ENCODE measurements at regions not wholly inside any gene's neighbourhood (a gene's known extent, or its start where the extent isn't known, plus 50 kb on each side); places are given as distances from the start of the nearest gene placed in this dataset.

DNA sequence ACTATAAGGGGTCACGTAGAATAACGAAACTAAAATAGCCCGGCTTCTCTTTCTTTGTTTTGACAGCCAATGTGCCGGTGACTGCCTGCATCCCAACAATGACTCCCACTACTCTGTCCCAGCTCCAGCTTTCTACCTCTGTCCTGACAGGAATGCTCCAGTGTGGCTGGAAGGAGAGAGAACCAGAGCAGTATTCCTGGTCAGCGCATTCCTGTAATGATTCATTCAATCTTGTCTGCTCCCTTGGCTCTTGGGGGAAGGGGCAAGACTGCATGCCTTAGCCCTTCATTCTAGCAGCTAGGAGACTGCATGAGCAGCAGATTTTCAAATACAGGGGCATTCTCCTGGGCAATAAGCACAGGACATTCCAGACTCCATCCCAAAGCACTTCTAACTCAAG, 132.1 kb upstream of the PRMT6 start:
- TF ChIP-seq, protein P1, sequence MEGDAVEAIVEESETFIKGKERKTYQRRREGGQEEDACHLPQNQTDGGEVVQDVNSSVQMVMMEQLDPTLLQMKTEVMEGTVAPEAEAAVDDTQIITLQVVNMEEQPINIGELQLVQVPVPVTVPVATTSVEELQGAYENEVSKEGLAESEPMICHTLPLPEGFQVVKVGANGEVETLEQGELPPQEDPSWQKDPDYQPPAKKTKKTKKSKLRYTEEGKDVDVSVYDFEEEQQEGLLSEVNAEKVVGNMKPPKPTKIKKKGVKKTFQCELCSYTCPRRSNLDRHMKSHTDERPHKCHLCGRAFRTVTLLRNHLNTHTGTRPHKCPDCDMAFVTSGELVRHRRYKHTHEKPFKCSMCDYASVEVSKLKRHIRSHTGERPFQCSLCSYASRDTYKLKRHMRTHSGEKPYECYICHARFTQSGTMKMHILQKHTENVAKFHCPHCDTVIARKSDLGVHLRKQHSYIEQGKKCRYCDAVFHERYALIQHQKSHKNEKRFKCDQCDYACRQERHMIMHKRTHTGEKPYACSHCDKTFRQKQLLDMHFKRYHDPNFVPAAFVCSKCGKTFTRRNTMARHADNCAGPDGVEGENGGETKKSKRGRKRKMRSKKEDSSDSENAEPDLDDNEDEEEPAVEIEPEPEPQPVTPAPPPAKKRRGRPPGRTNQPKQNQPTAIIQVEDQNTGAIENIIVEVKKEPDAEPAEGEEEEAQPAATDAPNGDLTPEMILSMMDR (IDR thresholded peaks at IDR 0.05; ENCODE audit: poor library complexity), result no peak
- TF ChIP-seq EZH2 (IDR thresholded peaks at IDR 0.05; ENCODE audit: borderline replicate concordance) (no peak), EZH2phosphoT487 (IDR thresholded peaks at IDR 0.05; ENCODE audit: low read depth, severe bottlenecking, unreplicated experiment) (no peak)
- Histone ChIP-seq H3K4me1 (ENCODE audit: insufficient read depth) (no peaks in the 10 kb centered on the region), H3K4me3 (no peak overlapping the region), H3K9me2 (replicated peaks; ENCODE audit: insufficient read depth) (no peaks in the 10 kb centered on the region), H3K36me3 (replicated peaks; ENCODE audit: insufficient read depth, low read depth) (no peaks in the 10 kb centered on the region), H3K79me2 (no peaks in the 10 kb centered on the region), H4K20me1 (ENCODE audit: insufficient read depth, poor library complexity, severe bottlenecking) (no peaks in the 10 kb centered on the region), H3K27ac (no peak overlapping the region), H3K4me2 (no peak overlapping the region), H2AFZ (no peak overlapping the region), H3K9me3 (ENCODE audit: low read depth) (no peaks in the 10 kb centered on the region), H3K27me3 (no peaks in the 10 kb centered on the region)
- no peak for DNase-seq (ENCODE audit: low spot score)
- 72% methylated on average over 5 of the region's 5 CpGs for WGBS (ENCODE audit: low lambda C conversion rate, missing lambda C conversion rate)

DNA sequence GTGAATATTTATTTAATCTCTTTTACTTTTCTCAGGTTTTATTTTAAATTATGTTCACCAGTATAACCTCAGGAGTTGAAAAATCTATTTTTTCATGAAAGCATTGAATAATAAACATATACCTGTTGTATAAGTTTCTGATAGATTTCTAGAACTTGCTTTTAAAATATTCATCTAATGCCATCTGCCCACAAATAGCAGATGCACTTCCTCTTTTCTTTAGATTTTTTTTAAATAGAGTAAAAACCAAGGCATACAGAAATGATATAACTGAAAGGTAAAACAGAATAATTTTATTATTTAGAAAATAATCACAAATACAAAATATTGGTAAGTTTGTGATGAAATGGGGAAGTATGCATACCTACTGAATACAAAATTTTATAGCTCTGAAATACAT, 130.7 kb upstream of the PRMT6 start:
- Histone ChIP-seq H3K27ac (no peak overlapping the region), H2AFZ (no peak overlapping the region), H3K27me3 (no peaks in the 10 kb centered on the region), H3K4me2 (no peak overlapping the region), H3K4me1 (ENCODE audit: insufficient read depth) (no peaks in the 10 kb centered on the region), H3K9me2 (replicated peaks; ENCODE audit: insufficient read depth) (no peaks in the 10 kb centered on the region), H4K20me1 (ENCODE audit: insufficient read depth, poor library complexity, severe bottlenecking) (no peaks in the 10 kb centered on the region), H3K79me2 (no peaks in the 10 kb centered on the region), H3K9me3 (ENCODE audit: low read depth) (no peaks in the 10 kb centered on the region), H3K36me3 (replicated peaks; ENCODE audit: insufficient read depth, low read depth) (no peaks in the 10 kb centered on the region), H3K4me3 (no peak overlapping the region)
- TF ChIP-seq, protein P1 (IDR thresholded peaks at IDR 0.05; ENCODE audit: poor library complexity), result no peak
- TF ChIP-seq EZH2phosphoT487 (IDR thresholded peaks at IDR 0.05; ENCODE audit: low read depth, severe bottlenecking, unreplicated experiment), result no peak
- no peak for TF ChIP-seq EZH2 (IDR thresholded peaks at IDR 0.05; ENCODE audit: borderline replicate concordance)
- DNase-seq (ENCODE audit: low spot score), result no peak

DNA sequence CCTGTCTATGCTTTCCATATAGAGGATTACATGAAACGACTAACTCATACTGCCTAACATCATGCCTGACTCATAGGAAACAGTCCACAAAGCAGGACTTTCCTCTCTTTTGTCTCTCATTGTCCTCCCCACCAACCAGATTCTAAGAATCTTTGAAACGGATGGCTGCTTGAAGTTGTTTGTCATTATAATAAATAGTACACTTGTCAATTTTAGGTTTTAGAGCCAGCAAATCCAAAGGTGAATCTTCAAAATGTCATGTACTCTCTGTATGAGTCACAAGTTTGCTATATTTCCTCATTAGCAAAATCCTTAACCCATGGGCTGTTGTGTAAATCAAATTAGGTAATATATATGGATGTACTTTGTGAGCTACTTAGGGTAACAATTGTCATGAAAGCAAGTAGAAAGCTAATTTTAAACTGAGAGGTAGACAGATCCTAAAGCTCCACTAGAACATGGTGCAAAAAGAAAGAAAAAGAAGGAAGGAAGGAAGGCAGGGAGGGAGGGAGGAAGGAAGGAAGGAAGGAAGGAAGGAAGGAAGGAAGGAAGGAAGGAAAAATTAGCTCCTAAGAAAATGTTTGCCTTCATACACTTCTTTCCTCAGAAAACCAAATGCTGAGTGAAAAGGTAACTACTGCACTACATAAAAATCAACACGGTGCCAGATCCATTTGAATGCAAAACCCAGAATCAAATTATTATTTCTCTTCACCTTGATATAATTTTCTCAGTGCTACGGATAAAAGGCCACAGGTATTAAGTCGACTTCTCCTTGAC, 129.5 kb upstream of the PRMT6 start:
- no peaks in the 10 kb centered on the region for H3K36me3 ChIP-seq (replicated peaks; ENCODE audit: insufficient read depth, low read depth)
- no peaks in the 10 kb centered on the region for H3K9me3 ChIP-seq (ENCODE audit: low read depth)
- no peak overlapping the region for H3K4me3 ChIP-seq
- no peak for TF ChIP-seq EZH2 (IDR thresholded peaks at IDR 0.05; ENCODE audit: borderline replicate concordance)
- TF ChIP-seq, protein P1 (IDR thresholded peaks at IDR 0.05; ENCODE audit: poor library complexity), result no peak
- TF ChIP-seq EZH2phosphoT487 (IDR thresholded peaks at IDR 0.05; ENCODE audit: low read depth, severe bottlenecking, unreplicated experiment), result no peak
- no peaks in the 10 kb centered on the region for H3K9me2 ChIP-seq (replicated peaks; ENCODE audit: insufficient read depth)
- H2AFZ ChIP-seq, result no peak overlapping the region
- no peaks in the 10 kb centered on the region for H3K27me3 ChIP-seq
- H3K27ac ChIP-seq, result no peak overlapping the region
- no peaks in the 10 kb centered on the region for H3K4me1 ChIP-seq (ENCODE audit: insufficient read depth)
- H4K20me1 ChIP-seq (ENCODE audit: insufficient read depth, poor library complexity, severe bottlenecking), result no peaks in the 10 kb centered on the region
- no peak overlapping the region for H3K4me2 ChIP-seq
- no peaks in the 10 kb centered on the region for H3K79me2 ChIP-seq
- WGBS (ENCODE audit: low lambda C conversion rate, missing lambda C conversion rate), result 76% methylated on average over 5 of the region's 5 CpGs
- no peak for DNase-seq (ENCODE audit: low spot score)
